Stomach (tissue), 8 donors: ENCODE measurements at regions not wholly inside any gene's neighbourhood (a gene's known extent, or its start where the extent isn't known, plus 50 kb on each side); places are given as distances from the start of the nearest gene placed in this dataset.

Experiments
- DNase-seq, 2 donors: peaks; one replicate each; pipeline versions ENCODE4 v3.0.0 to v3.0.0-alpha.2; 2013 to 2019
- H3K27ac ChIP-seq, 5 donors: fragments of 200-600 bp in 4 of 5; sonication (generic) in 4 of 5; one replicate each; pipeline ENCODE4 v1.5.1; 2013 to 2019; ENCODE audit warnings: mild to moderate bottlenecking in 1 of 5, moderate library complexity in 1 of 5
- H3K27me3 ChIP-seq, 3 donors: fragments of 200-600 bp; sonication (generic); one replicate each; pipeline ENCODE4 v1.5.1; 2017 to 2019; ENCODE audit warnings: mixed run types in 1 of 3
- H3K36me3 ChIP-seq, 4 donors: fragments of 200-600 bp; sonication (generic); 1 replicate in 3 of 4; 2 replicates in 1 of 4; pipeline ENCODE4 v1.5.1; 2016 to 2019
- H3K4me1 ChIP-seq, 4 donors: fragments of 200-600 bp; sonication (generic); one replicate each; pipeline ENCODE4 v1.5.1; 2016 to 2019
- H3K4me3 ChIP-seq, 4 donors: fragments of 200-600 bp; sonication (generic) in 3 of 4; one replicate each; pipeline ENCODE4 v1.5.1; 2016 to 2019; ENCODE audit warnings: mild to moderate bottlenecking in 1 of 4
- H3K9me3 ChIP-seq, 4 donors: fragments of 200-600 bp; sonication (generic); one replicate each; pipeline ENCODE4 v1.5.1; 2016 to 2019
- EP300 ChIP-seq: sonication (generic); formaldehyde crosslinking; IDR thresholded peaks from one replicate; pipeline ENCODE4 v1.6.1; 2017; ENCODE audit warnings: antibody characterized with exemption
- POLR2A ChIP-seq, 4 donors: fragments of 450-650 bp; IDR thresholded peaks; one replicate each; pipeline ENCODE4 v1.6.1; 2016; ENCODE audit warnings: antibody characterized with exemption in 4 of 4, control low read depth in 2 of 4, mild to moderate bottlenecking in 1 of 4, moderate library complexity in 1 of 4
- POLR2AphosphoS5 ChIP-seq, 3 donors: sonication (generic); formaldehyde crosslinking; IDR thresholded peaks; one replicate each; pipeline ENCODE4 v1.6.1; 2016; ENCODE audit warnings: antibody characterized with exemption in 3 of 3
- WGBS, 5 donors: extraction: QIAGEN DNeasy Blood & Tissue Kit in 3 of 5; methylation state at CpG; one replicate each; pipeline versions ENCODE4 v1.1.5 to v1.1.7; 2013 to 2018; 5-methylcytosine and 5-hydroxymethylcytosine counted together
- intact Hi-C: fragments of 100-400 bp; cut with DNase I; formaldehyde crosslinking; loops from one replicate; pipeline ENCODE4 v1.15.1; 2023; ENCODE audit warnings: low total_unique reads
- TF ChIP-seq, protein P1 (sequence below), 7 experiments: fragments of 450-650 bp in 4 of 7; fragments of 200-600 bp in 3 of 7; sonication (generic) in 3 of 7; IDR thresholded peaks; one replicate each; pipeline ENCODE4 v1.5.1; 2016 to 2019; ENCODE audit warnings: antibody characterized with exemption in 7 of 7, control low read depth in 2 of 7, mild to moderate bottlenecking in 1 of 7
- donor health status: healthy with polysubstance abuse.
- donor health status: Bipolar disorder and iron deficiency.
- donor health status: healthy.

DNA sequence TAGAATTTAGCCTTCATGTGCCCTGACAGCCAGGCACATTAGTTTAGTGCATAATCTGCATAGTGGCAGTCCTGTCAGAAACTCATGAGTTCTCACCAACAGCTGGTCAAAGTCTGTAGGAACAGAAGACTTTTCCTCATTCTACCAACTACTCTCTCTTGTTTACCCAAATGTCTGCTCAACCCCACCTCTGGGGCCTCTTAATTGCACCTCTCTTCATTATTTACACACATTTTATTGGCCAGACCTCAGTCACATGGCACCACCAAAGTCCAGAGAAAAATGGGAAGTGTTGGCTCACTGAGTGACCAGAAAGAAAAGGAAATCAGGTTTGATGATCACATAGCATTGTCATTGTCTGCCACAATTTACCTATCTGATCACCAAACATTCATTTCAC is 114.6 kb upstream of the PLXNC1 start:
- Histone ChIP-seq H3K27me3 (no peaks in the 10 kb centered on the region), H3K36me3 (no peaks in the 10 kb centered on the region), H3K4me3 (no peak overlapping the region), H3K27ac (no peak overlapping the region), H3K9me3 (peaks cover 0 to 24% (median 9%) of the 10 kb centered on the region in 4 donors), H3K4me1 (no peaks in the 10 kb centered on the region)
- no peak for DNase-seq
- intact Hi-C loops = no loop called here
- TF ChIP-seq POLR2A (IDR thresholded peaks at IDR 0.05) (no peak), EP300 (no peak), POLR2AphosphoS5 (IDR thresholded peaks at IDR 0.05) (no peak)
- TF ChIP-seq, protein P1, sequence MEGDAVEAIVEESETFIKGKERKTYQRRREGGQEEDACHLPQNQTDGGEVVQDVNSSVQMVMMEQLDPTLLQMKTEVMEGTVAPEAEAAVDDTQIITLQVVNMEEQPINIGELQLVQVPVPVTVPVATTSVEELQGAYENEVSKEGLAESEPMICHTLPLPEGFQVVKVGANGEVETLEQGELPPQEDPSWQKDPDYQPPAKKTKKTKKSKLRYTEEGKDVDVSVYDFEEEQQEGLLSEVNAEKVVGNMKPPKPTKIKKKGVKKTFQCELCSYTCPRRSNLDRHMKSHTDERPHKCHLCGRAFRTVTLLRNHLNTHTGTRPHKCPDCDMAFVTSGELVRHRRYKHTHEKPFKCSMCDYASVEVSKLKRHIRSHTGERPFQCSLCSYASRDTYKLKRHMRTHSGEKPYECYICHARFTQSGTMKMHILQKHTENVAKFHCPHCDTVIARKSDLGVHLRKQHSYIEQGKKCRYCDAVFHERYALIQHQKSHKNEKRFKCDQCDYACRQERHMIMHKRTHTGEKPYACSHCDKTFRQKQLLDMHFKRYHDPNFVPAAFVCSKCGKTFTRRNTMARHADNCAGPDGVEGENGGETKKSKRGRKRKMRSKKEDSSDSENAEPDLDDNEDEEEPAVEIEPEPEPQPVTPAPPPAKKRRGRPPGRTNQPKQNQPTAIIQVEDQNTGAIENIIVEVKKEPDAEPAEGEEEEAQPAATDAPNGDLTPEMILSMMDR (IDR thresholded peaks at IDR 0.05) = no peak

DNA sequence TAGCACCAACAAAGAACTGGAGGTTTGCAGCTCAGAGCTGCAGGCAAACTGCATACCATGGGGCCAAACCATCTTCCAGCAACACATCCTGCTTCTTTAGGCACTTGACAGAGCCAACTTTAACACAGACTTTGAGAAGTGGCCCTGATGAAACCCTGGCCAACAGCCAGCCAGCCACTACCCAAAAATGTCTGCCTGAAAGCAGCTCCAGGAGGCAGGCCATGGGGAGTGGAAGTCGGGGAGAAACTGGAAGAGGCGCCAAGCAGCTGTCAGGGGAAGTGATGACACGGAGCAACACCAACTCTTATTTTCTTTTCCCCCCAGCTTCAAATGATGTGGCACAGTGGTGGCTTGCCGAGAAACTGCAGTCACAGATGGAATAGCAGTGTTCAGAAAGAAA is 110.9 kb upstream of the PLXNC1 start:
- intact Hi-C loops = no loop called here
- Histone ChIP-seq H3K4me3 (no peak overlapping the region), H3K4me1 (no peaks in the 10 kb centered on the region), H3K36me3 (no peaks in the 10 kb centered on the region), H3K27ac (no peak overlapping the region), H3K27me3 (no peaks in the 10 kb centered on the region), H3K9me3 (peaks cover 4 to 34% (median 18%) of the 10 kb centered on the region in 4 donors)
- DNase-seq = no peak
- WGBS, 5 donors = 54 to 82% (median 75%) methylated on average over 4 of the region's 4 CpGs
- TF ChIP-seq, protein P1 (IDR thresholded peaks at IDR 0.05) = no peak
- TF ChIP-seq POLR2A (IDR thresholded peaks at IDR 0.05) (no peak), EP300 (no peak), POLR2AphosphoS5 (IDR thresholded peaks at IDR 0.05) (no peak)

DNA sequence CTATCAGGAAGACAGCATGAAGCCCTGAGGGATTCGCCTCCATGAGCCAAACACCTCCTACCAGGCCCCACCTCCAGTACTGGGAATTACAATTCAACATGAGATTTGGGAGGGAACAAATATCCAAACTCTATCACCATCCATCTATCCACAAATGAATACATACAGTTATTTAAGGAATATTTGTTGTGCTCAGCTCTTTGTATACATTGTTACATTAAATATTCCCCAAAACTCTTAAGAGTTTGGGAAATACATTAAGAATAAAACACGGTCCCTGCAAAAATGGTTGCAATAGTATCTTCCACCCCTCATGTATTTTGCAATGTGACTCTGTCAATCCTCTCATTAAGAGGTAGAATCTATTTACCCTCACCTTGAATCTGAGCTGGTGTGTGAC is 109.8 kb upstream of the PLXNC1 start:
- peaks cover 4 to 34% (median 18%) of the 10 kb centered on the region in 4 donors for H3K9me3 ChIP-seq
- 88 to 99% (median 91%) methylated on average over 2 of the region's 2 CpGs for WGBS, 5 donors
- no peaks in the 10 kb centered on the region for H3K4me1 ChIP-seq
- H3K27me3 ChIP-seq = no peaks in the 10 kb centered on the region
- TF ChIP-seq, protein P1 (IDR thresholded peaks at IDR 0.05) = no peak
- TF ChIP-seq POLR2A (IDR thresholded peaks at IDR 0.05) (no peak), EP300 (no peak), POLR2AphosphoS5 (IDR thresholded peaks at IDR 0.05) (no peak)
- no peak for DNase-seq
- no peak overlapping the region for H3K4me3 ChIP-seq
- intact Hi-C loops = no loop called here
- no peak overlapping the region for H3K27ac ChIP-seq
- no peaks in the 10 kb centered on the region for H3K36me3 ChIP-seq

DNA sequence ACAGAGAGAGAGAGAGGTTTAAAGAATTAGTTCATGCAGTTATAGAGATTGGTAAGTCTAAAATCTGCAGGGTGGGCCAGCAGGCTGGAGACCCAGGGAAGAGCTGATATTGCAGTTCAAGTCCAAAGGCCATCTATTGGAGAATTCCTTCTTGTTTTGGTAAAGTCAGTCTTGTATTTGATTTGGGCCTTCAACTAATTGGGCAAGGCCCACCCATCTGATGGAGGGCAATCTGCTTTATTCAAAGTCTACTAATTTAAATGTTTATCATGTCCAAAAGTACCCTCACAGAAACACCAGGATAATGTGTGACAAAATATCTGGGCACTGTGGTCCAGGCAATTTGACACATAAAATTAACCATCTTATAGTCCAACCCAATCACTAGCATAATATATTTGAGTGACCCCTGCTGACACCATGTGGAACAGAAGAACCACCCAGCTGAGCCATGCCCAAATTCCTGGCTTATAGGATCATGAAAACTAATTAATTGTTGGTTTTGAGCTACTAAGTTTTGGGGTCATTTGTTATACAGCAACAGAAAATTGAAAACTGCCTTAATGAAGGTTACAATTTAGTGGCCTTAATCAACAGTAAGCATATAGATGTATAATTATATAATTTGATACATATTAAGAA is 109.1 kb upstream of the PLXNC1 start:
- Histone ChIP-seq H3K36me3 (no peaks in the 10 kb centered on the region), H3K4me1 (no peaks in the 10 kb centered on the region), H3K27me3 (no peaks in the 10 kb centered on the region), H3K9me3 (peaks cover 4 to 31% (median 17%) of the 10 kb centered on the region in 4 donors), H3K27ac (no peak overlapping the region), H3K4me3 (no peak overlapping the region)
- TF ChIP-seq POLR2A (IDR thresholded peaks at IDR 0.05) (no peak), POLR2AphosphoS5 (IDR thresholded peaks at IDR 0.05) (no peak), EP300 (no peak)
- TF ChIP-seq, protein P1 (IDR thresholded peaks at IDR 0.05) = no peak
- DNase-seq = no peak
- intact Hi-C loops = no loop called here
